ENCODE measurements at regions not wholly inside any gene's neighbourhood (a gene's known extent, or its start where the extent isn't known, plus 50 kb on each side); places are given as distances from the start of the nearest gene placed in this dataset.

DNA sequence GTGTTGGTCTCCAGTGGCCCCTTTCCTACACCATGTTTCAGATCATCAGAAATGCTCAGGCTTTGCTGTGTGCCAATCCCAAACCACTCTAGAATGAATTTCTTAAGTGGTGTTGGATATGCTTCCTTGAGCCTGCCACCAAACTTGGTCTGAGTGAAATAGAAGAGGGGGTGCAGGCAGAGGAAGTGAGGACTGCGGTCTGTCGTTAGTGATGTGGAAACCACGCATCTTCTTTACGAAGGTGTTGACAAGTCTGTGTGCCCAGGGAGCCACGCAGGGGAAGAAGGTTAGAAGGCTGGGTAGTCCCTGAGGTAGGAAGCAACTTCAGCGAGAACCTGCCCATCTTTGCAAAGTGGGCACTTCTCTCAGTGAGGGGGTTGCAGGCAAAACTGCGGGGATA is 187.4 kb upstream of the NAV2 start:
- TF ChIP-seq, protein P1, sequence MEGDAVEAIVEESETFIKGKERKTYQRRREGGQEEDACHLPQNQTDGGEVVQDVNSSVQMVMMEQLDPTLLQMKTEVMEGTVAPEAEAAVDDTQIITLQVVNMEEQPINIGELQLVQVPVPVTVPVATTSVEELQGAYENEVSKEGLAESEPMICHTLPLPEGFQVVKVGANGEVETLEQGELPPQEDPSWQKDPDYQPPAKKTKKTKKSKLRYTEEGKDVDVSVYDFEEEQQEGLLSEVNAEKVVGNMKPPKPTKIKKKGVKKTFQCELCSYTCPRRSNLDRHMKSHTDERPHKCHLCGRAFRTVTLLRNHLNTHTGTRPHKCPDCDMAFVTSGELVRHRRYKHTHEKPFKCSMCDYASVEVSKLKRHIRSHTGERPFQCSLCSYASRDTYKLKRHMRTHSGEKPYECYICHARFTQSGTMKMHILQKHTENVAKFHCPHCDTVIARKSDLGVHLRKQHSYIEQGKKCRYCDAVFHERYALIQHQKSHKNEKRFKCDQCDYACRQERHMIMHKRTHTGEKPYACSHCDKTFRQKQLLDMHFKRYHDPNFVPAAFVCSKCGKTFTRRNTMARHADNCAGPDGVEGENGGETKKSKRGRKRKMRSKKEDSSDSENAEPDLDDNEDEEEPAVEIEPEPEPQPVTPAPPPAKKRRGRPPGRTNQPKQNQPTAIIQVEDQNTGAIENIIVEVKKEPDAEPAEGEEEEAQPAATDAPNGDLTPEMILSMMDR (IDR thresholded peaks at IDR 0.05; ENCODE audit: poor library complexity, severe bottlenecking): no peak
- no peak for TF ChIP-seq MXI1 (conservative IDR thresholded peaks at IDR 0.05; ENCODE audit: poor library complexity, severe bottlenecking)

Measured in neural cell (in vitro differentiated cells).